GM12892 (cell line): ENCODE measurements at regions not wholly inside any gene's neighbourhood (a gene's known extent, or its start where the extent isn't known, plus 50 kb on each side); places are given as distances from the start of the nearest gene placed in this dataset.

Experiments
- POLR2A ChIP-seq: IDR thresholded peaks from 2 replicates; pipeline ENCODE4 v1.6.1; 2011; ENCODE audit warnings: low read depth, low read length, control low read depth
- POLR2AphosphoS5 ChIP-seq: IDR thresholded peaks from 2 replicates; pipeline ENCODE4 v1.6.1; 2011; ENCODE audit warnings: low read depth, low read length, control low read depth
- TAF1 ChIP-seq: IDR thresholded peaks from 2 replicates; pipeline ENCODE4 v1.6.1; 2011; ENCODE audit warnings: low read depth, mild to moderate bottlenecking, control low read depth, low read length, borderline replicate concordance

DNA sequence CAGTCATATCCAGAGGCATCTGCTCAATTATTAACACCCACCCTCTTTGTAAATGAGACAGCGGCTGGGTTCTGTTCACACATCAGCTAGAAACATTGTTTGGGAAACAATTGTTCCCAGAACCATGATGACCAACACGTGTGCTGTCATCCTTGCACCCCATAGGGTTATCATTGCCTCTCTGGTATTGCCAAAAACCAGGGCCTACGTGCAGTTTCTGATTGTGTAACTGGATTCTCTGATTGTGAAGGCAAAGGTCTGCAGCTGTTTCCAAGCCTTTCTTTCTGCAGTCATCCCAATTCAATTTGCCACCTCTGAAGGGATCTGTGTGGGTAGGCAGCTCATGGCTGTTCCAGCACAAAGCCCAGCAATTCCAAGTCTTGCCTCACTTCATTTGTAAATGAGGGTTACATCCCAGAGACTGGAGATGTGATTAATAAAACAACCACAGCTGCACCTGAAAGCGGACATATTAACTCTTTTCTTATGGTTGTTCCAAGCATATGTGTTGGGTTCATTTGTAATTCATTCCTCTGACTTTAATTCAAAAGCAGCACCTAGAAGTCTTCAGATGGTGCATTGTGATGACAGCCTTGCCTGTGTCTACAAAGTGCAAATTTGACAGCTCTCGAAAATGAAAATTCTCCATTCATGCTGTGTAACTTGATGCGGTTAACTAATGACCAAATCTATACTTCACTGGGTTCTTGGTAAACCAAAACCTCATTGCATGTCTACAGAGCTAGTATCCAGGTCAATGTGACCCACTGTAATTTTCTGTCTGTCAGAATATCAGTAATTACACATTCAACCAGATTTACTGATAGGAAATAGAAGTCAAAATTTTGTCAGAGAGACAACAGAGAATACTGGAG, 66.6 kb downstream of the YIPF5 start:
- TF ChIP-seq POLR2A: no peak
- TF ChIP-seq POLR2AphosphoS5: no peak
- TF ChIP-seq TAF1: no peak
